Fibroblast of lung (primary cell): ENCODE measurements at regions not wholly inside any gene's neighbourhood (a gene's known extent, or its start where the extent isn't known, plus 50 kb on each side); places are given as distances from the start of the nearest gene placed in this dataset.

Experiments used
- CTCF ChIP-seq, 2 donors: IDR thresholded peaks in 1 of 2; conservative IDR thresholded peaks in 1 of 2; 1 replicate in 1 of 2; 2 replicates in 1 of 2; pipeline ENCODE4 v1.5.1; 2011 to 2012; ENCODE audit warnings: low read length in 2 of 2, control low read depth in 1 of 2, inconsistent platforms in 1 of 2, low read depth in 1 of 2, mild to moderate bottlenecking in 1 of 2
- EZH2 ChIP-seq: IDR thresholded peaks from 2 replicates; pipeline ENCODE4 v1.5.1; 2012; ENCODE audit warnings: low read length, control low read depth, mild to moderate bottlenecking; ENCODE audit errors: missing control alignments

DNA sequence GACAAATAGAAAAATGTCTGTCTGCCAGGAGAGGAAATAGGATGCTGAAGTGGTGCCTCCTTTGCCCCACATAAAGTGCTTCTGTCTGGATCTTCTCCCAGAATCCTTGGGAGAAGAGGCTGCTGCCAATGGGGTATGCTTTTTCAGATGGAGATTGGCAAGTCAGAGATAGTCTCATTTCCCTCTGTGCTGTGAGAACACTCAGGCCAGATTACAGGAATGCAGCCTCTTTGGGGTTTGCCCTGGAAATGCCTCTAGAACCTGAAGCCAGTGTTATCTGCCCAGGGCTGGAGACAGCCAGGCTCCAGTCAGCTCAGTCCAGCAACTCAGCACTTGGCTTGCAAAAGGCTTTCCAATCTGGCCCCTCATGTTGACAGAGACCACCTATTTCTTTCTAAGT, 119.1 kb upstream of the PHYHIPL start:
- TF ChIP-seq CTCF (conservative IDR thresholded peaks at IDR 0.05 in 1 of 2, IDR thresholded peaks at IDR 0.05 in 1 of 2; ENCODE audit: low read depth in 1 of 2, low read length in 2 of 2): no peak
- no peak for TF ChIP-seq EZH2
